ENCODE measurements at regions not wholly inside any gene's neighbourhood (a gene's known extent, or its start where the extent isn't known, plus 50 kb on each side); places are given as distances from the start of the nearest gene placed in this dataset.

GRCh38 chr4:117447925-117448324 lies 362.5 kb upstream of the TRAM1L1 start:
- peak; percentile 17 for DNase-seq

DNA sequence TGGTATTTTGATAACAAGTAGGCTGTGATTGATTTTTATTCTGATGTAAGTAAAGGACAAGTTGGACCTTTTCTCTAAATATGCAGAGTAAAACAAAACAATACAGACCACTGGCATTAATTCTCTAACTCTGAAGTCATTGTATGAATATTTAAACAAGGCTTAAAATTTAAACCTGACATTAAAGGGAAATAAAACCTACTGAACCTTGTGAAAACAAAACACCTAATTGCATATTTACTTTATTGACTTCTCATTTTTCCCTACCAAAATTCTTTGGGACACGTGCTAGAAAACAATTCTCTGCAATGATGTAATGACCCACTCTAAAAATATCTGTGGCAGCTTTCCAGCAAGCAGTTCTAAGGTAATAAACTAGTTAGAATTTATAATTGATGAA lies 369.7 kb upstream of the TRAM1L1 start:
- DNase-seq, result no peak

DNA sequence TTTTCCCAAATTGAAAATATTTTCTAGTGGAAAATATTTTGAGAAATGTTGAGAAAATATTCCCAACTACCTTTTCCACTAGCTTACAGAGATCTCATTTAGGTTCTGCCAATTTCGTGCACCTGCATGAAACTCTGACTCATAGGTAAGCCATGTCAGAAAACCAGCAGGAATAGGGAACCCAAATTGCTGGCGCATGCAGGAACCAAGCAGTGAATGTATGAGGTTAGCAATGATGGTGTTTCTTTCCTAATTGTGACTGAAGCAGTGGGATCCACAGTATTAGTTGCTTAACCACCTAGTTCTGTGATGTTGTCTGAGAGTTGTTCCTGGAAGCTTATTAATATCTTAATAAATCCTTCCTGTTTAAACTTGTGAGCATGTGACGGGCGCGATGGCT lies 381.0 kb upstream of the TRAM1L1 start:
- no peak for DNase-seq

DNA sequence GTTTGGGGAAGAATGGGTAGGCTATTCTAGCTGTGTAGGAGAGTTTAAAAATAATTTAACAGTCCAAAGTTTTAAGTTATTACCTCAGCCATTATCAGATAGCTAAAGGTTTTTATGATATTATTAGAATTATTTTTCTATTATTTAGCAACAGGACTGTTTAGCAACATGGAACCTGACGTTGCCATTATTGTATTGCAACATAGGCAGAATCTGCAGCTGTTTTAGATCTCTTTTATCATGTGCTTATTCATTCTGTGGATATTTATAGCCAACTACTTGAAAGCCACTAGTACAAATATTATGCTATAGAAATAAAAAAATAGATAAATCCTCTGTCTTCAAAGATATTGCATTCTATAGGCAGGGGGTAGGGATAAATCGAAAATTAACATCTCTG lies 382.0 kb upstream of the TRAM1L1 start:
- no peak for DNase-seq

DNA sequence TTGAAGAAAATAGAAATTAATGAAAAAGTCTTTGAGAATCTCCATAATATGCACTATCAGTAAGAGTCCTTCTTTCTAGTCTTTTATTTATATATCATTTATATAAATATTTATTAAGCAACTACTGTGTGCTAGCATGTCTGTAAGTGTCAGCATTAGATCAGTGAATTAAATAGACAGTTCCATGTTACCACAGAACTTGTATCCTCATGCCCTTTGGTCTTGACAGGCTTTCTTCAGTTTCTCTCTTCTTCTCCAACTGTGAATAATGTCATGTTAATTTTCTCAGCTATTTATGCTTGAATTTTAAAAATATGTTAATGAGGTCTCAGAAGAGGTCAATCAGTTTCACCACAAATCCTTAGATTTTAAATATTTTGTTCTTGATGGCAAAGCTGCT lies 389.6 kb upstream of the TRAM1L1 start:
- DNase-seq, result no peak

DNA sequence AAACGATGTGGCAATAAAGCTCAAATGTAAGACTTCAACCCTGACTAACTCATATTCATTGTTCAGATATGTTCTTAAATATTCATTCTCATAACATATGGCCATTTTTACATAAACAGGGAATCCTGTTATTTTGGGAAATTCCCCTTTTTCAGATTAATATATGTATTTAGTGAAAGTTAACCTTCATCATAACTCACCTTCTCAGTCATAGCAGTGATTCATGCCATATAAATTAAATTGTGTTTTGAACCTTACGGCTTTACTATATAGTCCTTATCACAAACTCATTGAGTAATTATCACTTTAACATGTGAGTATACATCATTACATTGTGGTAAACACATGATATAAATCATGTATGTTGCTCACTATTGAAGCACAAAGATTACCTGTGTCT lies 392.5 kb upstream of the TRAM1L1 start:
- DNase-seq, result no peak

GRCh38 chr4:117478702-117479101 lies 393.3 kb upstream of the TRAM1L1 start:
- no peak for DNase-seq

GRCh38 chr4:117479673-117480072 lies 394.3 kb upstream of the TRAM1L1 start:
- no peak for DNase-seq

GRCh38 chr4:117481742-117482141 lies 396.4 kb upstream of the TRAM1L1 start:
- DNase-seq, result no peak

- DNase-seq, result no peak
Observed at GRCh38 chr4:117488692-117489091, 403.3 kb upstream of the TRAM1L1 start.

DNA sequence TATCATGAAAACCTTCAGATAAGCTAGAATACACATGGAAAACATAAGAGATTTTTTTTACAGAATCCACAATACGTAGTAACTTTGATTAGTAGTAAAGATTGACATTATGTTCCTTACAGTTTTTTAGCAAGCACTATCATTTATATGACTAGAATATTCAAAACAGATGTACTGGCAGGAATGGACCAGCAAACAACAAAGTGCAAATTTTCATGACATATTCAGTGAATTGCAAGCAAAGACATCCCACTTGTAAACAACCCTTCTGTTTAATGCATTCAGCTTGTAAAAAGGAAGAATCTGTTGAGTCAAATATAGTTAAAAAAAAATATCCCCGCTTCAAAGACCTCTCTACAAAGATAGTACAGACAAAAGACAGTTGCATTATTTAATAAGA lies 403.7 kb upstream of the TRAM1L1 start:
- DNase-seq, result no peak

DNA sequence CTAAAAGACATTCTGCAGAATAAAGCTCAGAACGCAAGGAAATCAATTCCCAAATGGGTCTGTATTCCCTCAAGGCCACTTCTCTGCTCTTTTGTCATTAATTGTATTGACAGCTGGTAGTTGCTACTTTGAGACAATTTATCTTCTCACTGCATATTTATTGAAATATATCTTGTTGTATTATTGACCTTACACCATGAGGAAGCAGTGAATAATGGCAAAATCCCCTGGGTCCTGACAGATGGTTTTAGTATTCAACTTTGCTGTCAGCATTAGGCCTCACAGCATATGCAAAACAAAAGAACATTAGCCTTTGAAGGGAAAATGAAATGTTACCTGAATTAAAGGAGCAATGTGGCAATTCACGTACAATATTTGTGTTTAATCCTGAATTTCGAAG lies 406.1 kb upstream of the TRAM1L1 start:
- DNase-seq, result no peak

DNA sequence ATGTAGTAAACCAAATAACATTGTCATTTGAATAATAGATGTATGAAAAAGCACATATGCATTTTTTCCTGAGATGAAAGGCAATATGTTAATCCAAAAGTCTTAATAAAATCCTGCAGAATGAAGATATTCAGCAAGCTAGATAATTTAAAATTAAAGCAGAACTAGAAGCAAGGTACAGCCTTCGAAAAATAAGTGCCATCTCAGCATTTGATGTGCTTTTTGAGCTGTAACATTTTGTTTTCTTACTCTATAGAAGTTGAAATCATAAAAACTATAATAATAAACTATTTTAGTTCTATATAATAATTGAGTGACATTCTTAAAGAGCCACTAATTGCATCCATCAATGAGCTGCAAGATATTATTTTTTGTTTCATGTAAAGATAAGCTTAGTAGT lies 410.4 kb upstream of the TRAM1L1 start:
- no peak for DNase-seq

GRCh38 chr4:117512414-117512813 lies 427.0 kb upstream of the TRAM1L1 start:
- DNase-seq, result no peak

GRCh38 chr4:117514391-117515175 lies 429.2 kb upstream of the TRAM1L1 start:
- DNase-seq, result no peak

- DNase-seq, result no peak
Observed at GRCh38 chr4:117515921-117516320, 430.5 kb upstream of the TRAM1L1 start.

GRCh38 chr4:117527601-117528000 lies 442.2 kb upstream of the TRAM1L1 start:
- DNase-seq, result no peak

DNA sequence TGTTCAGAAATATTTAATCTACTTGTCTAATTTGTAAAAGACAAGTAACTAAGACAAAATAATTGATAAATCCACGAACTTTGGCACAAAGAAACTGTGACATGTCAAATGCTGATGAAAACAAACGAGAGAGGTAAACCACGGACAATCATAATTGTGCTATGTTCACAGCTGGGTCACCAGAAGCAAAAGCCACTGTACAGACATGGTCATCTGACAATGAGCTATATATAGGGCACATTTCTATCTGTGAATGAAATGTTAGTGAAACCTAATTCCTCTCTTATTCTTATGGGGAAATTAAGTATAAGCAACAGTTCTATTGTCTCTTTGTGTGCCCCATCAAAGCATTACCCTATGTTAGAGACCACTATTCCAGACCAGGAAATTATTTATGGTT lies 444.0 kb upstream of the TRAM1L1 start:
- no peak for DNase-seq

DNA sequence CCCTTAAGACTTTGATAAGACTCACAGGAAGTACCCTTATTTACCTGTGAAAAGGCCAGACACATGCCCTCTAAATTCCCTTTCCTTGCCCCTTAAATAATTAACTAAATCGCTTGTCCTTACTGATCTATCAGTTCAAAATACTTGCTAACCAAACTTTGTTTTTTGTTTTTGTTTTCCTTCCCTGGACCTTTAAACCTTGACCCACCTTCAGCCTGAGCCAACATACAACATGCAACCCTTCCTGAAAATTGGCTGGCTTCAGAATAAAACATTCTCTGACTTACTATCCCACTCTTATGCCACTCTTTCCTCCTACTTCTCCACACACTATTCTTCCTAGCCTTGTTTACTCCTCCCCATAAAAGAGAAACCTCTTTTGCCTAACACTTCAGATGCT lies 448.1 kb upstream of the TRAM1L1 start:
- DNase-seq, result no peak

DNA sequence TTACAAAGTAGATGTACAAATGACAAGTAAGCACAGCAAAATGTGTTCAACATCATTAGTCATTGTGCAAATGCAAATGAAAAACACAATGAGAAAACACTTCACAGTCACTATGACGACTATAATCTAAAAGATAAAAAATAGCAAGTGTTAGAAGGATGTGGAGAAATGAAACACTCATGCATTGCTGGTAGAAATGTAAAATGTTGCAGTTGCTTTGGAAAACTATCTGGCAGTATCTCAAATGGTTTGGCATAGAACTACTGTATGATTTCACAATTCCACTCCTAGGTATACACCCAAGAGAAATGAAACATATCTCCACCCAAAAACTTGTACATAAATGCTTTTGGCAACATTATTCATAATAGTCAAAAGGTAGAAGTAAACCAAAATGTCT lies 459.7 kb upstream of the TRAM1L1 start:
- no peak for DNase-seq

- DNase-seq, result no peak
Observed at GRCh38 chr4:117549524-117549923, 464.1 kb upstream of the TRAM1L1 start.

DNA sequence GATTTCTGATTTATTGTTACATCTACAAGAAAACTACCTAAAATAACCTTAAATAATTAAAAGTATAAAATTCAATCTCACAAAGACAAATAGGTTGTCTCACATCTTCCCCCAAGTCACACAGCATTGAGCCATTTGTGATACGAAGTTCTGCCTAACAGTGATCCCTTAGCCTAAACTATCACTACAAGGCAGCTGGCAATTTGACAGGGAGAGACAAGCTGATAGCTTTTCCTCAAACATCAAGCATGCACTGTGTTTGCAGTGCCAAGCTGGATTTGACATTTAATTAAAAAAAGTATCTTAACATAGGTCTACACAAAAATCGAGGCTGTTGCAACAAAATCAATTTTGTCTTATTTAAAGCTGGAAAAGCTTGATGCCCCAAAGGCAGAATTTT lies 464.7 kb upstream of the TRAM1L1 start:
- DNase-seq, result no peak

DNA sequence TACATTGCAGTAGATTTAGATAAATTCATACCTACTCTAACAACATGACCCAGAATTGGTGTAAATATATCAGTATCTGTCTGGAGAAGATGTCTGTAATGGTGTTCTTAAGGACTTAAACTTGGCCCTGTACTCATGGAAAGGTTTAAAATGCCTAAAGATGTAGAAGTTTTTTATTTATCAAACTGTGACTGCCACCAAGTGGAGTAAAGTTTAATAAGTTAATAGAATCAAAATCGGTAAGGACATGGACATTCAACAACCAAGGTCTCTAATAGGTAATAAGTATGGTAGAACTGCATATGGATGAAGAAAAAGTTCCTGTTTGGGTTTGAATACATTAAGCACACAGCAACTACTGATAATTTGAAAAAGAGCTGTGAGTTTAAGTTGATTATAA lies 474.0 kb upstream of the NDST3 start:
- no peak for DNase-seq

- DNase-seq, result no peak
Observed at GRCh38 chr4:117574085-117574484, 460.2 kb upstream of the NDST3 start.

GRCh38 chr4:117575850-117576249 lies 458.4 kb upstream of the NDST3 start:
- DNase-seq, result no peak

Data from activated CD4-positive, alpha-beta T cell treated with anti-CD3 and anti-CD28 coated beads, Interleukin-10, Interleukin-2, amounts not matched to agents 100 ng/mL and 50 ng/mL, durations not matched to agents 16 hours and 8 hours (primary cell).